Lower leg skin (tissue), 3 donors: ENCODE measurements at regions not wholly inside any gene's neighbourhood (a gene's known extent, or its start where the extent isn't known, plus 50 kb on each side); places are given as distances from the start of the nearest gene placed in this dataset.

Source experiments
- CTCF ChIP-seq, 3 donors: fragments of 450-650 bp; IDR thresholded peaks; one replicate each; pipeline ENCODE4 v1.5.1; 2016; ENCODE audit warnings: antibody characterized with exemption in 3 of 3, mild to moderate bottlenecking in 3 of 3, moderate library complexity in 2 of 3
- POLR2A ChIP-seq, 2 donors: fragments of 450-650 bp; IDR thresholded peaks; one replicate each; pipeline ENCODE4 v1.6.1; 2016 to 2017; ENCODE audit warnings: antibody characterized with exemption in 2 of 2, mild to moderate bottlenecking in 1 of 2, moderate library complexity in 1 of 2

GRCh38 chr15:69628256-69629093, 175.9 kb downstream of the RPLP1 start:
- TF ChIP-seq CTCF (IDR thresholded peaks at IDR 0.05) (no peak), POLR2A (IDR thresholded peaks at IDR 0.05) (no peak)
